HG03135 (cell line): ENCODE measurements at regions not wholly inside any gene's neighbourhood (a gene's known extent, or its start where the extent isn't known, plus 50 kb on each side); places are given as distances from the start of the nearest gene placed in this dataset.

Experiments used
- ATAC-seq: cut with Tn5 transposase; IDR thresholded peaks from one replicate; pipeline ENCODE4 v1.9.1; 2021; ENCODE audit warnings: mild to moderate bottlenecking, moderate library complexity; ENCODE audit not compliant: unreplicated experiment

- ATAC-seq, result no peak
Observed at GRCh38 chr15:61743345-61743909, 316.8 kb downstream of the VPS13C start.

DNA sequence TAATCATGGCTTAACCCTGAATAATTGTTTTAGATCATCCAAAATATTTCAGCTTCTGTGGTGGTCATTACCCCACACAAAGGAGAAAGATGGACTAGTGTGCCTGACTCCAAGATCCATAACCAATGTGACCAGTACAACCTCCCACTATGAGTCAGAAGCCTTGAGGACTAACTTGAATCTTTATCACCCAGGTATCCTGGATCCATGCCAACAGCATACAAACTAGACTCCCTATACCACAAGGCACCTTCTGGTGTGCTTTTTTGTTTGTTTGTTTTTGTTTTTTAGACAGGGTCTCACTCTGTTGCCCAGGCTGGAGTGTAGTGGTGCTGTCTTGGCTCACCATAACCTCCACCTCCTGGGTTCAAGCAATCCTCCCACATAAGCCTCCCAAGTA is 317.7 kb downstream of the VPS13C start:
- ATAC-seq, result no peak

DNA sequence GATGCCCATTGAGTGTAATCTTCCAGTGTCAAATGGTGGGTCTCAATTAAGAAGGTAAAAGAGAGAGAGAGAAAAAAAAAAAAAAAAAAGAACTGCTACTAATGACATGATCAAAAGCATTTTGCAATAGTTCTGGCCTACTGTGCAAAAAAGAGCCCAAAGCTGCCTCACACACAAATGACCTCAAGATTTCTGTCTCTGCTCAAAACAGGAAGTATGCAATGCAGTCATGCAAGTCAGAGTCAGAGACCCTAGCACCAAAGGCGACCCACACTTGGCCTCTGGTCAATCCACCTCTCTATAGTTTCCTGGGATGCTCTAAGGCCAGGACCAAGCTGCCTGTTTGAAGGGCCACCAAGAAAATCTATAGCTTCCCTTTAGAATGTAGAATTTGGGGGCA is 323.5 kb downstream of the VPS13C start:
- ATAC-seq, result no peak

- no peak for ATAC-seq
Observed at GRCh38 chr15:61731099-61731498, 329.1 kb downstream of the VPS13C start.

DNA sequence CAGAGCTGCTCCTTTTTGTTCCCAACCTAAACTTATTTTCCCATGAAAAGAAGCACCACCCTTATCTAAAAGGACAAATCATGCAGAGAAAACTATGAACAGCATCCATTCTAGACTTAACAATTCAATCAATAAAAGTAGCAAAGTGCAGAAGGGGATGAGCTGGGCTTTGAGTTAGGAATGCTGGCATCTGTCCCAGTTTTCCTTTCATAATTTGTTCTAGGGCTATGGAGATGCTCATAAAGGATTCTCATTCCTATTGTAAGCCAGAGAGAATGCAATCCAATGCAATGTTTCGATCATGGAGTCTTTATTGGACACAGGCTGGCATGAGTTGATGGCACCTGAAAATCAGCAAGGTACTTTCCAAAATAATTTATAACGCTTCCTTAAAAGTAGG is 330.6 kb downstream of the VPS13C start:
- ATAC-seq, result no peak

- ATAC-seq, result no peak
Observed at GRCh38 chr15:61726166-61726565, 334.1 kb downstream of the VPS13C start.

- no peak for ATAC-seq
Observed at GRCh38 chr15:61725251-61725650, 335.0 kb downstream of the VPS13C start.

DNA sequence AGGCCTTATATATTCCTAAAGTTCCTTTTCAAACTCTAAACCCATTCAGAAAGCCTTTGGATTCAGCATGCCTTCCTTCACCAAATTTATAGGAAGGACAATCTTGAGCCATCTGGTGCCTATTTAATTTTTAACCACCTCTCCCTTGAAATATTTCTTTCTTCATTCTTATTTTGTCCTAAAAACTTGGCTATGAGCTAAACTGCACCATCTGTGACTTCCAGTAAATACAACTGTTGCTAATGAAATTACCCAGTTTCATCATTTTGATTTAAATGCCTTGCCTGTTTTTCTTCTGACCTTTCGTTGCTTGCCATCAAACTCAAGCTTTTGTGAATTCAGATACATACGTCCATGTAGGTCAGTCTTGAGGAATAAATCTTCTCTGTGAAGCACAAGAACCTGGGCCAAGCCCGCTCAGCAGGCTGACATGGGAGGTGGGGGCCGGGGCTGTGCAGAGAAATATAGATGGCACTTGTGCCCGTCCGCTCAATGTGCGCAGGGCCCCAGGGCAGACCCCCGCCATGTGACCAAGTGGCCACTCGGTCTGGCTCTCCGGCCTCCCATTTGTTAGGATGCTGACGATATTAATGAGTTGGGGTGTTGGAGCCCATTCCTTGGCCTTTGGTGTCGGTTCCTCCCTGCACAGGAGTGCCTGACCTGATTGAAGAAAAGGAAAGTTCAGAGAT is 335.9 kb downstream of the VPS13C start:
- ATAC-seq, result no peak

DNA sequence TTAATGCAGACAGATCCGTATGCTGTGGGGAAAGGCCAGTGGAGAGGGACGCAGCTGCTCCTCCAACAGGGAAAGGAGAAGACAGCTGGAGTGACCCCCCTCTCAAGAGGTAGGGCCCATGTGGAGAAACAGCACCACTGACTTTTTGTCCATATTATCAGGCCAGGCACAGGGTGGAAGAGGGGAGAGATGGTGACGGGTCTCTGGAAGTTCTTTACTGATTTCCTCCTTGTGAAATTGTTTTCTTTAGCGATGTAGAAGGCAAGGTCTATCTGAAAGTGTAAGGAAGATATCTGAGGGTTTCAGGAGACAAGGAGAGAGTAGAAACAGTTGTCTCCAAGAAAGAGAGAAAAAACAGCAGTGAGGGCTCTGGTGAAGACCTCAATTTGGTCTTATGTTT is 338.8 kb downstream of the VPS13C start:
- no peak for ATAC-seq

DNA sequence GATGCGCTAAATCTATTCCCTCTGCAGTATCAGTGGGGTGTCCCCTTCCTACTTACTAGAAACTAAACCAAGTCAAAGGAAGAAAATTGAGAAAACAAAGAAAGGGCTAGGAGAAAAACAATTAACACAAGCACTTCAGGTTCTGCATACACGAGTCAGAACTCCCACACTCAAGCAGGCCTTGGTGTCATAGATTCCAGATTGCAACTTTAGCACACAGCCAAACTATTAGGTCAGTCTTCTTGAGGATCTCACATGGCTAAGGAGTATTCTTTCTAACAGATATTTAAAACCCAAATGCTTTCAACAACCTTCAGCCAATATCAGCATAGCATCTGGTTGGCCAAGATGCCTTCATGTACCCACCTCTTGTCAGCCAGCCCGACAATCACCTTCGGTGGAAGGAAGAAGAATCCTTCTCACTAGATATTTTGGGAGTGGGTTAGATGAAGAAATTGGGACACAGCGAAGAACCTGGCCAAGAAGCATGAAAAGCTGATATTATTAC is 340.0 kb downstream of the VPS13C start:
- no peak for ATAC-seq

DNA sequence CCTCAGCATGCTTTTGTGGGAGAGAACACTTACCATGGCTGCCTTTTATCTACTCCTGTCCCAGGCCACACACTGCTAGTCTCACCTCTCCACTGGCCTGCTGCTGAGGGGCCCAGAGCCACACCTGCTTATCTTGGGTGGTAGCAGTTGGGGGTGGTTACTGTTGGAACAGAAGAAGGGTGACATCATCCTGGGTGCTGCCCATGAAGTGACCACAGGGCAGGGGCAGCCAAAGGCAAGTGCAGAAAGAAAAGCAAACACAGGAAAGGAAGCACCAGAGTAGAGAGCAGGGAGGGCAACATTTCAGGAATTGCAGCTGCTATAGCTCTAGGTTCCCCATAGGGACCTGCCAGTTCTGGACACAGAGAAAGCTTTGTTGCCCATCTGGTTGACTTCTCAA is 345.2 kb downstream of the VPS13C start:
- ATAC-seq, result no peak

DNA sequence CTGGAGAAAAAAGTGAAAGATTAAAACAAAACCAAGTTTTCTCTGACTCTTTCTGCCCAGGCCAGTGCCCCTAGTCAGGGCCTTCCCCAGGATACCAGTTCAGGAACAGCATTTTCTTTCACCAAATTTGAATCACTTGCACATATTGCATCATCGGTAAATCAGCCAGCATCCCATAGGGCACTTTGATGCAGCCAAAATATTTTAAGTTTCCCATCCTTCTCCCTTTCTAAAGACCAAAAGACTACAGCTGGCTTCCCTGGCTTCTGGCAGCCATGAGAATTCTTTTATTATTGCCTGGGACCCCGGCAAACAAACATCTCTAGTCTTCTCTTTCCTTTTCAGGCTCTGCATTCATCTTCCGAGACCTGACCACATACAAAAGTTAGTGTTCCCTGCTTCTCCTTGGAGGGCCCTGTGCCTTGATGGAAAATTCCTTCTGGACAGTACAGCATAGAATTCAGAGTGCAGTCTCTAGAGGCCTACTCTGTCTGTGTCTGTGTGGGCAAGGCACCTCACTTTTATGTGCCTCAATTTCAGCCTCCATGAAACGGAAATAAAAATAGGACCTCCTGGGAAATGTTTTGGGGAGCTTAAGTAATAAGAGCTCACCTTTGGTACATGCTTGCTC is 348.0 kb downstream of the VPS13C start:
- ATAC-seq, result no peak

- ATAC-seq, result no peak
Observed at GRCh38 chr15:61702224-61703020, 357.8 kb downstream of the VPS13C start.

- ATAC-seq, result no peak
Observed at GRCh38 chr15:61701455-61701854, 358.8 kb downstream of the VPS13C start.

- no peak for ATAC-seq
Observed at GRCh38 chr15:61700803-61701202, 359.4 kb downstream of the VPS13C start.

DNA sequence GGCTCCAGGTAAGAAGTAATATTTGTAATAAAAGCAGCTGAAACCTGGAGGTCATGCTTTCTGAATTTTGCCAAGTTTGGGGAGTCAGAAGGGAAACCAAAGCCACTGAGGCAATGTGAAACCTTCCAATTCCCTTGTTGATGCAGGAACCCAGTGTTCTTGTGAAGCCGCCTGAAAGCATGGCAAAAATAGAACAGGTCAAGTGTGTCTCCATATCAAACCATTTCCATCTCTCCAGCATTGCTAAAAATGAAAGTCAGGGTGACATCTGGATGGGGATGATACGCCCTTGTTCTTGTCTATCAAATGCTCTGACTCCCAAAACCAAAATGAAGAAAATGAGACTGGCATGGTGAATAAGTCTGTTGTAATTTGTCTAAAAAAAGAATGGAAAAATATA is 362.5 kb downstream of the VPS13C start:
- ATAC-seq, result no peak

- no peak for ATAC-seq
Observed at GRCh38 chr15:61689067-61689466, 371.2 kb downstream of the VPS13C start.

GRCh38 chr15:61687651-61688050 is 372.6 kb downstream of the VPS13C start:
- ATAC-seq, result no peak

- no peak for ATAC-seq
Observed at GRCh38 chr15:61687124-61687523, 373.1 kb downstream of the VPS13C start.

DNA sequence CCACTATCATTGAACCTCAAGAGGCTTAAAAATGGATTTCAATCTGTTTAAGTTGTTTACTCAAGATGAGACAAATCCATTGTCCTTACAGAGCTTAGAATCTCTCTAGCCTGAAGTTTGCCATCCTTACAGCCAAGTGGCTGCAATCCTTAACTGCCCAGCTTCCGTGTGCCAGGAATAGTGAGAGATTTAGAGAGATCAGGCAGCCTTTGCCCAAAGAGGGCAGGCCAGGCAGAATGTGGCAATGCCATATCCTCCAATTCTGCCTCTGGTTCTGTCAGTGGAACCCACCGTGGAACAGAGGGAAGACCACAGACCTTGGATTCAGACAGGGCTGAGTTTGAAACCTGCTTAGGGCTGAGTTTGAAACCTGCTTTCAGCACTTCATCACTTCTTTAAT is 374.3 kb downstream of the VPS13C start:
- no peak for ATAC-seq

GRCh38 chr15:61685534-61685933 is 374.7 kb downstream of the VPS13C start:
- no peak for ATAC-seq
